Memory B cell (primary cell): ENCODE measurements at regions not wholly inside any gene's neighbourhood (a gene's known extent, or its start where the extent isn't known, plus 50 kb on each side); places are given as distances from the start of the nearest gene placed in this dataset.
"Not testable (repeated sequence)": the region's sequence is repeated elsewhere in the genome, so short reads cannot be mapped to it uniquely, and the experiment has no call there.

Source experiments
- ATAC-seq: fragments of 150-1000 bp; cut with Tn5 transposase; 2 replicates; pipeline ENCODE4 v1.10.0; 2021; ENCODE audit warnings: low read depth, mild to moderate bottlenecking, moderate library complexity
- DNase-seq, 2 donors: peaks; one replicate each; pipeline ENCODE4 v3.0.0; 2022; ENCODE audit warnings: low spot score in 2 of 2
- H3K27ac Mint-ChIP-seq: one replicate; pipeline ENCODE4 v1.8.0; 2022; ENCODE audit warnings: mild to moderate bottlenecking, moderate library complexity, mixed read lengths
- H3K27me3 Mint-ChIP-seq: one replicate; pipeline ENCODE4 v1.8.0; 2022; ENCODE audit warnings: mixed read lengths
- H3K36me3 Mint-ChIP-seq: one replicate; pipeline ENCODE4 v1.8.0; 2022; ENCODE audit warnings: mild to moderate bottlenecking, mixed read lengths
- H3K4me1 Mint-ChIP-seq: one replicate; pipeline ENCODE4 v1.8.0; 2022; ENCODE audit warnings: mixed read lengths
- H3K4me3 Mint-ChIP-seq: one replicate; pipeline ENCODE4 v1.8.0; 2022; ENCODE audit warnings: mild to moderate bottlenecking, moderate library complexity, mixed read lengths
- H3K9me3 Mint-ChIP-seq: one replicate; pipeline ENCODE4 v1.8.0; 2022; ENCODE audit warnings: mixed read lengths

- DNase-seq: no peak
- Mint-ChIP-seq H3K4me1 (peaks cover 7% of the 10 kb centered on the region), H3K9me3 (no peaks in the 10 kb centered on the region), H3K4me3 (no peak overlapping the region), H3K27me3 (no peaks in the 10 kb centered on the region), H3K36me3 (peaks cover 16% of the 10 kb centered on the region), H3K27ac (no peak overlapping the region)
- no peak for ATAC-seq
These were observed 68.2 kb upstream of the FOXN3 start for GRCh38 chr14:89485264-89485663.

DNA sequence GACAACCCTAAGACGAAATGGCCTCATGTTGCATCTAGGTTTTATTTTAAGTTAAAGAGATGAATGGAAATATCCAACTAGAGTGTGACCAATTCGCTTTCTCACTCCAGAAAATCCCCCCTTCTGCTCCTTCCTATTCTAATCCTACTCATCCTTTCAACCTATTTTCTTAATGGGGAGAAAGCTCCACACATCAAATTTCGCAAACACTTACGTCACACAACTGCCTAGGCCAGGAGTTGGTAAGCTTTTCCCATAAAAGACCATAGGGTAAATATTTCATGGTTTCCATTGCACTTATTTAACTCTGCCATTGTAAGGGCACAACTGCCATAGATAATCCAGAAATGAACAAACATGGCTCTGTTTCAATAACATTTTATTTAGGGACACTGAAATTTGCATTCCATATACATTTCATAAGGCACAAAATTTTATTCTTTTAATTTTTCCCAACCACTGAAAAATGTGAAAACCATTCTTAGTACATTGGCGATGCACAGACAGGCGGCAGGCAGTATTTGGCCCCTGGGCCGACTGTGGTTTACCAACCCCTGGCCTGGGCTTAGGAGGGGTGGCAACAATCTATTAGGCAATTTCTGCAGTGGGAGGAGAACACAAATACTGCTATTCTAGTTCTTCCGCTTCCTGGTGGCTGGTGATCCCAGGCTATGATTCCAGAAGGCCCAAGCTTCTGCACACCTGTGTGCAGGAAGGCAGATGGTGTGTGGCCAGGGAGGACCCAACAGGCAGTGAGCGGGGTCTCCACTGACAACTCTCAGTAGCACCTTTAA, 67.2 kb upstream of the FOXN3 start:
- H3K4me3 Mint-ChIP-seq: no peak overlapping the region
- H3K4me1 Mint-ChIP-seq: peaks cover 7% of the 10 kb centered on the region
- ATAC-seq (no peak), DNase-seq (no peak)
- H3K27me3 Mint-ChIP-seq: no peaks in the 10 kb centered on the region
- no peak overlapping the region for H3K27ac Mint-ChIP-seq
- no peaks in the 10 kb centered on the region for H3K9me3 Mint-ChIP-seq
- H3K36me3 Mint-ChIP-seq: peaks cover 16% of the 10 kb centered on the region

GRCh38 chr14:89481196-89481595, 64.2 kb upstream of the FOXN3 start:
- peaks cover 19% of the 10 kb centered on the region for H3K36me3 Mint-ChIP-seq
- no peak for ATAC-seq

DNA sequence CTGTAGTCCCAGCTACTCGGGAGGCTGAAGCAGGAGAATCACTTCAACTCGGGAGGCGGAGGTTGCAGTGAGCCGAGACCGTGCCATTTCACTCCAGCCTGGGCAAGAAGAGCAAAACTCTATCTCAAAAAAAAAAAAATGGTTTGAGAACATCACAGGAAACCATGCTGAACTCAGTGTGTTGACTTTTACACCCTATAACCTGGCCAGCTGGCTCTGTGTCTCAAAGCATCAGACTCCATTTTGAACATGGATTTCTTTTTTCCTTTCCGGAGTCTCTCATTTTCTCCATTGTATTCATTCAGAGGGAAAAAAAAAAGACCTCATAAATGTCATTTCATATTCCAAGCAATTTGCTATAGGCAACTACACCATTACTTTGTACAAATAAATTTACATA, 63.2 kb upstream of the FOXN3 start:
- Mint-ChIP-seq H3K36me3 (peaks cover 15% of the 10 kb centered on the region), H3K9me3 (no peaks in the 10 kb centered on the region), H3K4me1 (peaks cover 6% of the 10 kb centered on the region), H3K27me3 (no peaks in the 10 kb centered on the region), H3K27ac (no peak overlapping the region), H3K4me3 (no peak overlapping the region)
- ATAC-seq (no peak), DNase-seq (no peak)

More at GRCh38 chr14:89481196-89481595, 64.2 kb upstream of the FOXN3 start:
- Mint-ChIP-seq H3K4me1 (peaks cover 9% of the 10 kb centered on the region), H3K4me3 (no peak overlapping the region), H3K9me3 (no peaks in the 10 kb centered on the region), H3K27ac (peak overlapping the region; percentile 11), H3K27me3 (no peaks in the 10 kb centered on the region)
- DNase-seq: no peak

DNA sequence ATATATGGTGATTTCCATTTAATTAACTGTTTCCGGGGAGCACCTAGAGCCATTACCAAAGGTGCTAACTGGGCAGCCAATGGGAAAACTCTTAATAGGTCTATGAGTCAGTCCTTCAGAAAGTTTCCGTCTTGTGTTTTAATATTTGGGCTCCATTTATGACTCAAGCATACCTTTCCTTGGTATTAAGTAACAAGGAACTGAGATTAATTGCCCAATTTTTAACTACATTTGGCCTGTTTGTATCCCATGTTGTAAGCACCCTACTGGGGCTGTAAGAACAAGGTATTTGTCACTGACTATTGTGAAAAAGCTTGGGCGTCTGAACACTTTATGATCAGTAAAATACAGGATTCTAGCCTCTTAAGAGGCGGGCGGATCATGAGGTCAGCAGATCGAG, 62.8 kb upstream of the FOXN3 start:
- DNase-seq (no peak), ATAC-seq (no peak)
- Mint-ChIP-seq H3K9me3 (no peaks in the 10 kb centered on the region), H3K4me3 (no peak overlapping the region), H3K27me3 (no peaks in the 10 kb centered on the region), H3K4me1 (peaks cover 5% of the 10 kb centered on the region), H3K36me3 (peaks cover 14% of the 10 kb centered on the region), H3K27ac (no peak overlapping the region)

- Mint-ChIP-seq H3K4me1 (peaks cover 5% of the 10 kb centered on the region), H3K9me3 (no peaks in the 10 kb centered on the region), H3K27me3 (no peaks in the 10 kb centered on the region), H3K4me3 (no peak overlapping the region), H3K27ac (no peak overlapping the region), H3K36me3 (peaks cover 15% of the 10 kb centered on the region)
- ATAC-seq (no peak), DNase-seq (no peak)
These were observed 60.4 kb upstream of the FOXN3 start for GRCh38 chr14:89477391-89477790.

GRCh38 chr14:89476354-89476896, 59.4 kb upstream of the FOXN3 start:
- ATAC-seq (no peak), DNase-seq (no peak)
- peaks cover 5% of the 10 kb centered on the region for H3K4me1 Mint-ChIP-seq
- no peak overlapping the region for H3K27ac Mint-ChIP-seq
- H3K4me3 Mint-ChIP-seq: no peak overlapping the region
- H3K27me3 Mint-ChIP-seq: no peaks in the 10 kb centered on the region
- H3K9me3 Mint-ChIP-seq: no peaks in the 10 kb centered on the region
- peaks cover 13% of the 10 kb centered on the region for H3K36me3 Mint-ChIP-seq

- Mint-ChIP-seq H3K4me1 (peaks cover 5% of the 10 kb centered on the region), H3K36me3 (peaks cover 14% of the 10 kb centered on the region), H3K4me3 (no peak overlapping the region), H3K27ac (no peak overlapping the region), H3K9me3 (no peaks in the 10 kb centered on the region), H3K27me3 (no peaks in the 10 kb centered on the region)
- DNase-seq (no peak), ATAC-seq (no peak)
These were observed 57.4 kb upstream of the FOXN3 start for GRCh38 chr14:89474464-89474863.

DNA sequence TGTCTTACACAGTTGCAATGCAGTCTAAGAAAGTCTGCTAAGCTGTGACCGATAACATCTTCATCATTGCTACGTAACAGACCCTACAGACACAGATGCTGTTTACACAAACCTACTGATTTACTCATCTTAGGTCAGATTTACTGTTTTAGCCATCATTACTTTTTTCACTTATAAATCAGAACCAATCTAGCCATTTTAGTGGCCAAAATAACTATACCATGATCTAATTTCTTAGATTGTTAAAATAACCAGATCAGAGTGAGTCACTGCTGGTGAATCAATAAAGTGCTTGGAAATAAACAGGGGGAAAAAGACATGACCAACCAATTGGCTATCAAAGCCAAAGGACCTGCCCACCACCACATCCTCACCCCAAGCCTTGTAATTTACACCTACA, 57.0 kb upstream of the FOXN3 start:
- ATAC-seq: no peak
- Mint-ChIP-seq H3K36me3 (peaks cover 14% of the 10 kb centered on the region), H3K4me3 (no peak overlapping the region), H3K27me3 (no peaks in the 10 kb centered on the region), H3K27ac (no peak overlapping the region), H3K9me3 (no peaks in the 10 kb centered on the region), H3K4me1 (peaks cover 5% of the 10 kb centered on the region)
- DNase-seq: no peak

GRCh38 chr14:89473569-89473968, 56.5 kb upstream of the FOXN3 start:
- Mint-ChIP-seq H3K27me3 (no peaks in the 10 kb centered on the region), H3K27ac (no peak overlapping the region), H3K4me1 (peaks cover 5% of the 10 kb centered on the region), H3K4me3 (no peak overlapping the region), H3K36me3 (peaks cover 13% of the 10 kb centered on the region), H3K9me3 (no peaks in the 10 kb centered on the region)
- DNase-seq: no peak
- no peak for ATAC-seq

GRCh38 chr14:89470401-89470800, 53.4 kb upstream of the FOXN3 start:
- DNase-seq: no peak
- Mint-ChIP-seq H3K27me3 (no peaks in the 10 kb centered on the region), H3K27ac (no peak overlapping the region), H3K36me3 (peaks cover 12% of the 10 kb centered on the region), H3K4me1 (peaks cover 13% of the 10 kb centered on the region), H3K9me3 (no peaks in the 10 kb centered on the region), H3K4me3 (no peak overlapping the region)
- ATAC-seq: no peak

DNA sequence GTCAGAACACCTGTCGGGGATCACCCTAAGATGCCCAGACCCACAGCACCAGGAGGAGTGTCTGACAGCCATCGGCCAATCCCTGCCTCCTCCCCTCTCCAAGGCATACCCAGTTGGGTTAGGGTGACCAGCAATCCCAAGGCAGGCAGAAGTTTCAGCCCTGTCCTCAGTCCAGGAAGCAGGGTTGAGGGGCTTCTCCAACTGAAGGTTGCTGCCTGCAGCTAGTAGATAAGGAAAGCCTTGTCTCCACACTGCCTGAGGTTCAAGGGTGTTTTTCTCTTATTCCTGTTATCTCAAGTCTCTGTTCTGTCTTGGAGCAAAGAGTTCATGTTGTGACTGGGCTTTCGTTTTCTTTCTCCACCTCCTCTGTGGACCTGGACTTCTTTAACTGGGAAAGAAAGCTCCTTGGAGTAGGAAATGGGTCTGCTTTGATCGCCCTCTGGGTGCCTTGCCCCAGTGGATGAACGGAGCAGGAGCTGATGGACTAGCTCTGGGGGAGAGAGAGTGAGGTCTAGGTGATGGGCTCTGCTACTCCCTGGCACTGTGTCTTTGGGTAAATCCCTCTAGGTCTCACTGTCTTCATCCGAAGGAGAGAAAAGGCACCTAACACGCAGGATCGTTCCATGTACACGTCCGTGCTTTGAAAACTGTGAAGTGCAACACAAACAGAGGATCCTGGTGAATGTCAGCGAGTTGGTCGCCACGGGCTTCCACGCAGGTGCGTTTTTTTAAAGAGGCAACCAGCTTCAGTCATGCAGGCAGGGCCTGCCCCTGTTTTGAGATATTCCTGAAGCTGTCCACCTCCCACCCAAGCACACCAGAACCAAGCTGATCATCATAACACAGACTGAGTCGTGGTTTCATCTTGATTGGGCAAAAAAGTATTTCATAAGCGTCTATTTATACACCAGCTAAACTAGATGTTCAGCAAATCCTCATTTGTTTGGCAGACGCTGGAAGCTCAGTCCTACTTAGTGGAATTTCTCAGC, 52.5 kb upstream of the FOXN3 start:
- Mint-ChIP-seq H3K9me3 (no peaks in the 10 kb centered on the region), H3K27me3 (no peaks in the 10 kb centered on the region), H3K4me1 (peaks cover 13% of the 10 kb centered on the region), H3K4me3 (no peak overlapping the region), H3K27ac (no peak overlapping the region), H3K36me3 (peaks cover 12% of the 10 kb centered on the region)
- DNase-seq (no peak), ATAC-seq (no peak)

GRCh38 chr14:89468566-89468965, 51.5 kb upstream of the FOXN3 start:
- no peak for ATAC-seq
- Mint-ChIP-seq H3K27me3 (no peaks in the 10 kb centered on the region), H3K36me3 (peaks cover 10% of the 10 kb centered on the region), H3K27ac (no peak overlapping the region), H3K9me3 (no peaks in the 10 kb centered on the region), H3K4me3 (no peak overlapping the region), H3K4me1 (peaks cover 13% of the 10 kb centered on the region)
- no peak for DNase-seq

GRCh38 chr14:89468030-89468429, 51.0 kb upstream of the FOXN3 start:
- not testable (repeated sequence) for H3K9me3 Mint-ChIP-seq, H3K27ac Mint-ChIP-seq, ATAC-seq, DNase-seq, H3K4me3 Mint-ChIP-seq, H3K36me3 Mint-ChIP-seq, H3K27me3 Mint-ChIP-seq
- peaks cover 13% of the 10 kb centered on the region for H3K4me1 Mint-ChIP-seq
